ENCODE measurements at regions not wholly inside any gene's neighbourhood (a gene's known extent, or its start where the extent isn't known, plus 50 kb on each side); places are given as distances from the start of the nearest gene placed in this dataset.

GRCh38 chr10:80729896-80730295 is 192.2 kb downstream of the SH2D4B start:
- Histone ChIP-seq H3K27ac (ENCODE audit: low read depth, low read length) (no peak overlapping the region), H3K27me3 (ENCODE audit: control insufficient read depth, insufficient read depth, low read length) (no peaks in the 10 kb centered on the region), H3K4me3 (ENCODE audit: low read depth, low read length) (no peak overlapping the region), H3K9me3 (ENCODE audit: control insufficient read depth, insufficient read depth, low read length) (peaks cover 20% of the 10 kb centered on the region)
- TF ChIP-seq, protein P1, sequence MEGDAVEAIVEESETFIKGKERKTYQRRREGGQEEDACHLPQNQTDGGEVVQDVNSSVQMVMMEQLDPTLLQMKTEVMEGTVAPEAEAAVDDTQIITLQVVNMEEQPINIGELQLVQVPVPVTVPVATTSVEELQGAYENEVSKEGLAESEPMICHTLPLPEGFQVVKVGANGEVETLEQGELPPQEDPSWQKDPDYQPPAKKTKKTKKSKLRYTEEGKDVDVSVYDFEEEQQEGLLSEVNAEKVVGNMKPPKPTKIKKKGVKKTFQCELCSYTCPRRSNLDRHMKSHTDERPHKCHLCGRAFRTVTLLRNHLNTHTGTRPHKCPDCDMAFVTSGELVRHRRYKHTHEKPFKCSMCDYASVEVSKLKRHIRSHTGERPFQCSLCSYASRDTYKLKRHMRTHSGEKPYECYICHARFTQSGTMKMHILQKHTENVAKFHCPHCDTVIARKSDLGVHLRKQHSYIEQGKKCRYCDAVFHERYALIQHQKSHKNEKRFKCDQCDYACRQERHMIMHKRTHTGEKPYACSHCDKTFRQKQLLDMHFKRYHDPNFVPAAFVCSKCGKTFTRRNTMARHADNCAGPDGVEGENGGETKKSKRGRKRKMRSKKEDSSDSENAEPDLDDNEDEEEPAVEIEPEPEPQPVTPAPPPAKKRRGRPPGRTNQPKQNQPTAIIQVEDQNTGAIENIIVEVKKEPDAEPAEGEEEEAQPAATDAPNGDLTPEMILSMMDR (IDR thresholded peaks at IDR 0.05; ENCODE audit: low read depth, low read length): no peak
- ChIA-PET POLR2A (no interaction called here), CTCF (no interaction called here)
- DNase-seq (ENCODE audit: low read depth, low spot score): no peak

GRCh38 chr10:80730522-80730921 is 192.8 kb downstream of the SH2D4B start:
- Histone ChIP-seq H3K4me3 (ENCODE audit: low read depth, low read length) (no peak overlapping the region), H3K27me3 (ENCODE audit: control insufficient read depth, insufficient read depth, low read length) (no peaks in the 10 kb centered on the region), H3K9me3 (ENCODE audit: control insufficient read depth, insufficient read depth, low read length) (peaks cover 20% of the 10 kb centered on the region), H3K27ac (ENCODE audit: low read depth, low read length) (no peak overlapping the region)
- POLR2A ChIA-PET: no interaction called here
- no peak for DNase-seq (ENCODE audit: low read depth, low spot score)
- CTCF ChIA-PET: no interaction called here
- TF ChIP-seq, protein P1 (IDR thresholded peaks at IDR 0.05; ENCODE audit: low read depth, low read length): no peak

- TF ChIP-seq, protein P1 (IDR thresholded peaks at IDR 0.05; ENCODE audit: low read depth, low read length): no peak
- no peak for DNase-seq (ENCODE audit: low read depth, low spot score)
- no peak overlapping the region for H3K4me3 ChIP-seq (ENCODE audit: low read depth, low read length)
- H3K9me3 ChIP-seq (ENCODE audit: control insufficient read depth, insufficient read depth, low read length): peaks cover 25% of the 10 kb centered on the region; the same call in 1 of the 2 replicates
- ChIA-PET POLR2A (no interaction called here), CTCF (no interaction called here)
- H3K27ac ChIP-seq (ENCODE audit: low read depth, low read length): no peak overlapping the region
- H3K27me3 ChIP-seq (ENCODE audit: control insufficient read depth, insufficient read depth, low read length): no peaks in the 10 kb centered on the region
These were observed 196.9 kb downstream of the SH2D4B start for GRCh38 chr10:80734589-80734988.

- ChIA-PET POLR2A (no interaction called here), CTCF (interaction anchor here (1.2 kb wide), 1 partner anchor 74 kb away, joined by 3 read pairs; no protein-coding TSS in a partner anchor)
- Histone ChIP-seq H3K27ac (ENCODE audit: low read depth, low read length) (no peak overlapping the region), H3K4me3 (ENCODE audit: low read depth, low read length) (no peak overlapping the region), H3K9me3 (ENCODE audit: control insufficient read depth, insufficient read depth, low read length) (peaks cover 21% of the 10 kb centered on the region), H3K27me3 (ENCODE audit: control insufficient read depth, insufficient read depth, low read length) (no peaks in the 10 kb centered on the region)
- TF ChIP-seq, protein P1 (IDR thresholded peaks at IDR 0.05; ENCODE audit: low read depth, low read length): no peak
- no peak for DNase-seq (ENCODE audit: low read depth, low spot score)
These were observed 199.5 kb downstream of the SH2D4B start for GRCh38 chr10:80737209-80737608.

GRCh38 chr10:80739328-80739727 is 201.6 kb downstream of the SH2D4B start:
- no peak for DNase-seq (ENCODE audit: low read depth, low spot score)
- peaks cover 15% of the 10 kb centered on the region for H3K9me3 ChIP-seq (ENCODE audit: control insufficient read depth, insufficient read depth, low read length)
- ChIA-PET POLR2A (no interaction called here), CTCF (no interaction called here)
- no peak overlapping the region for H3K27ac ChIP-seq (ENCODE audit: low read depth, low read length)
- TF ChIP-seq, protein P1 (IDR thresholded peaks at IDR 0.05; ENCODE audit: low read depth, low read length): no peak
- no peak overlapping the region for H3K4me3 ChIP-seq (ENCODE audit: low read depth, low read length)
- H3K27me3 ChIP-seq (ENCODE audit: control insufficient read depth, insufficient read depth, low read length): no peaks in the 10 kb centered on the region
